GM20431 (cell line): ENCODE measurements at regions not wholly inside any gene's neighbourhood (a gene's known extent, or its start where the extent isn't known, plus 50 kb on each side); places are given as distances from the start of the nearest gene placed in this dataset.

ENCODE experiments used
- in situ Hi-C: fragments of 300-500 bp; cut with MseI, MboI; formaldehyde crosslinking; loops from one replicate; pipeline ENCODE4 v1.15.0; 2020; ENCODE audit warnings: low sequenced_read_pairs; ENCODE audit not compliant: unreplicated experiment

GRCh38 chr14:21997300-21997699 is 323.7 kb upstream of the OR4E1 start:
- in situ Hi-C loops: no loop called here

GRCh38 chr14:21995332-21995731 is 321.7 kb upstream of the OR4E1 start:
- in situ Hi-C loops: no loop called here

- in situ Hi-C loops: no loop called here
These were observed 320.2 kb upstream of the OR4E1 start for GRCh38 chr14:21993837-21994236.

DNA sequence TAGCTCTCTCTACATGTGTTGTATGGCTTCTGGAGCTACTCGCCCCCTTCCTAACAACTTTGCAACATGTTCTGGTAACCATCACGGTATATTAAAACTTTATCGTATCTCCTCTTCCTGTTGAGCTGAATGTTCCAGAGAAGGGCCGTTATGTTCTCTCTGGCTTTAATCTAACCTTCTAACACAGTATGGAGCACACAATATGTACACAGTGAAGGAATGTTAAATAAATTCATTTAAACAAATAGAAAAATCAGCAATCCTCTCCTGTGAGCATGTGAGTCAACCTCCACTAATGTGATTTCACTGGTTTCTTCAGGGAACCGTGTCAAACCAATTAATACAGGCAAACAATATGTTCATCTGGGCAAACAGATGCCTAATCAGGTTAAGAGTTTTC is 319.5 kb upstream of the OR4E1 start:
- in situ Hi-C loops: no loop called here

- in situ Hi-C loops: no loop called here
These were observed 317.5 kb upstream of the OR4E1 start for GRCh38 chr14:21991130-21991529.

GRCh38 chr14:21990116-21990515 is 316.5 kb upstream of the OR4E1 start:
- in situ Hi-C loops: no loop called here

DNA sequence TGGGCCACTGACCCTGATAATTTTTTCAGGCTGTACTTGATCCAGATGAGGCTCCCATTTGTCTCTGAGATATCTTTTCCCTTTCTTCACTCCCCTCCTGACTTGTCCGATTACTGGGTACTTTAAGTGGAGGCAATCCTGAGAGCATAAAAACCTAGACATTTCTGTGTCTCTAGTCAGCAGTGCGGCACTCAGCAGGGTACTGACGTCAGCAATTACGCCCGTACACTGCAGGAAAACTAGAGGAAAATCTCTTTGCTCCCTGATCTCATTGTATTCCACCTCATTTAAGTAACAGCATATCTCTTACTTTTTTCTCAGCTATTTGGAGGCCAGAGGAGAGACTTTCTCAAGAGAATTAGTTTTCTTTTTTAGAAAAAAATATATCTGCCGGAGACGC is 315.5 kb upstream of the OR4E1 start:
- in situ Hi-C loops: no loop called here

DNA sequence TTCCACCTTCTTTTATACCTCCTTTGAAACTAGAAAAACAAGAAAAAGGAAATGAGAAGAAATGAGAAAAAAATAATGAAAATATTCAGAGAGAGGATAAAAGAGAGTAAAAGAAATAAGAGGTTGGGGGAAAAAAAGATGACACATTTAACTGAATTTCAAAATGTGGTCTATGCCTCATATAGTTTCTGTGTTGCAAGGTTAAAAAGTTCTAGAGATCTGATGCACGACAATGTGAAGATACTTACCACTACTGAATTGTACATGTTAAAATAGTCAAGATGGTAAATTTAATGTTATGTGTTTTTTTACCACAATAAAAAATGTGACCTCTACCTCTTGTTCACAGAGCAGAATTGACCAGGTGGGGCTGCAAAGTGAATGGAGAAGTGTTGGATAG is 314.8 kb upstream of the OR4E1 start:
- in situ Hi-C loops: no loop called here

DNA sequence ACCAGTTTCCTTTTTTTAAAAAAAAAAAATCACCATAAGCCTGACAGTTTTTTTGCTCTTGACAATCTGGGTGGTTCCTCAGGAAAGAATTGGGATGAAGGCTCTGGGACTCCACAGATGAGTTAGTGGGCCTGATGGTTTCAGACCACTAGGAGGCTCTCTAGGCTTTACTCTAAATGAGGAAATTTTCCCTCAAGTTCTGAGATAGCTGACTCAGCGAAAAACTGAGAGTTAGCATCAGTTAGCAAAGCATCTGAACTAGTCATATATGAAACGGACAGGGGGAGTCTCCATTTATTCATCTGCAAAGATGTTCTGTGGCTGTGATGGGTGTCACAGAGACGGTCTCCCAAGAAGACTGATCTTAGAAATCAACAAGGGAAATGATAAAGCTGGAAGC is 314.3 kb upstream of the OR4E1 start:
- in situ Hi-C loops: no loop called here

GRCh38 chr14:21985081-21985480 is 311.5 kb upstream of the OR4E1 start:
- in situ Hi-C loops: no loop called here

DNA sequence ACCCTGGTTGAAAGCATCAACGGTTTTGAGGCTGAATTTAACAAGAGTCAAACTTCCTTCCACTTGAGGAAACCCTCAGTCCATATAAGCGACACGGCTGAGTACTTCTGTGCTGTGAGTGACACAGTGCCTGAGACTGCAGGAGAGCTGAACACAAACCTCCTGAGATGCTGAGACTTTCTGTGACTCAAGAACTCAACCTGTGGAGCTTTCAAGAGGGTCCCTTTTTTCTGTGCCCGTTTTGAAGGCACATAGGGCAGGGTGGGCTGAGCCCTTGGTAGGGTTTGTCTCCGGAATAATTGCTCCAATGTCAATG is 305.3 kb upstream of the OR4E1 start:
- in situ Hi-C loops: no loop called here

GRCh38 chr14:21978184-21978998 is 304.8 kb upstream of the OR4E1 start:
- in situ Hi-C loops: no loop called here

GRCh38 chr14:21974741-21975140 is 301.1 kb upstream of the OR4E1 start:
- in situ Hi-C loops: no loop called here

DNA sequence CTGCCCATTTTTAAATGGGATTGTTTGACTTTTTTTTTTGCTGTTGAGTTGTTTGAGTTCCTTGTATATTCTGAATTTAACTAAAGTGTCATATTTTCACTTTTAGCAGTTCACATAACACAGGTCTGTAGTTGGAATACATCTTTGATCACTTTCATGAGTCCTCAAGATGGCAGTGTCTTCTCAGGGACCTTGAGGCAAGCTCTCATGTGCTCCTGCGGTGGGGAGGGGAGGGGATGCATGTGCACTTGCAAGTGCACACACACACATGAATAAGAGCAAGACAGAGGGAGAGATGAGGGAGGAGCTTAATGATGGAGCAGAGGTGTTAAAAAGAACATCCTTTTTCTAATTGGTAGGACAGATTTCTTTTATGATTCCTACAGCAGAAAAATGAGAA is 291.4 kb upstream of the OR4E1 start:
- in situ Hi-C loops: no loop called here

DNA sequence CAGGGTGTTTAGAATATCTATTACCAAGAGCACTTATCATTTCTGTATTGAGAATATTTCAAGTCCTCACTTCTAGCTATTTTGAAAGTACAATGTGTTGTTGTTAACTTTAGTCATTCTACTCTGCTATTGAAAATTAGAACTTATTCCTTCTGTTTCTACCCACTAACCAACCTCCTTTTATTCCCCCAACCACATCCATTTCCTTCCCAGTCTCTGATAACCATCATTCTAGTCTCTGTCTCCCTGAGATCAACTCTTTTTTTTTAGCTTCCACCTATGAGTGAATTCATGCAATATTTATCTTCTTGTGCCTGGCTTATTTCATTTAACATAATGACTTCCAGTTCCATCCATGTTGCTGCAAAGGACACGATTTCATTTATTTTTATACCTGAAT is 290.6 kb upstream of the OR4E1 start:
- in situ Hi-C loops: no loop called here

DNA sequence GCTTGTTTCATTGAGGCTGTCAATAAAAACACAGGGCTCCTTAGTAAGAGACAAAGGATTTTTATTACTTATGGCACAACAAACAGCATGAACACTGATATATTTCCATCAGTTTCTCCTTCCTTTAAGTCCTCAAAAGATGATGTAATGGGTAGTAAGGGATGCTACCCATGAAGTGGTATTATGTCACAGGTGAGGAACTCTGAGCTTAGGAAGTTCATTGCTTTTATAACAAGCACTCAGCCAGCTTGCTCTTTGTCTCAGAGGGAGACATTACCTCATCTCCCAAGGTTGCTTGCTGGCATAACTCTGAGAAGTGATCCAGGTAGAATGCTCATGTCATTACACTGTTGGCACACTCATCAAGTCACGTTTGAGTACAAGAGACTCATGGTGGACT is 287.0 kb upstream of the OR4E1 start:
- in situ Hi-C loops: no loop called here

DNA sequence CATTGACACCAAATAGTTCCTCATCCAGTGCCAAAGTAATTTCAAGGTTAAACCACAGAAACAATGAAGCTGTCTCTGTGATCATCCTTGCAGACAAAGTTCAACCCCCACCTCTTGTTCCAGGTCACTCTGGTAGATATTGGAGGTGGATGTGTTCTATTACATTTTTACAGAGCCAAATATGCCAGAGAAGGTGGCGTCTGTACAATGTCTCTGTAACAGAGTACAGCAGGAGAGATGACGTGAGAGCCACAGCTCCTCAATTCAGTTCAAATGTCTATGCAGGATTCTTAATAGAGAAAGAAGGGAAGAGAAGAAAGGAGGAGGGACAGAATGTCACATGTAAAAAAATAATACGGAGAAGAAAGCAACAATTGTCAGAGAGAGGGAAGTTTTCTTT is 268.3 kb upstream of the OR4E1 start:
- in situ Hi-C loops: no loop called here

- in situ Hi-C loops: no loop called here
These were observed 267.6 kb upstream of the OR4E1 start for GRCh38 chr14:21940887-21941856.

DNA sequence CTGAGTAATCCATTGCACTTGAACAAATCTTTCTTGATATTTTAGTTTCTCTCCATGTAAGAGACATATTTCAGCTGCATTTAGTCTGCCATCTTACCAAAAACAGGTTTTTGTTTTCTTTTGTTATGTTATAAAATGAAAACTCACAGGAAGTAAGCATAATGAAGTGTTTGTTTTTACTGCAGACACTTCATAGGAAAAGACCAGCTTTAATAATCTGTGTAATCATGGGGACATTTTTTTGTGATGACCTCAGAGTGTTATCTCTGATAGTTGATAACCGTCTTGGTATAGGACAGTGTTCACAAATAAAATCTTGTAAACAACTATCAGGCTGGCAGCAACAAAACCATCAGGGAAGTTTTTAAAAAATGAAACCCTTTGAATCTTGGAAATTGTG is 266.2 kb upstream of the OR4E1 start:
- in situ Hi-C loops: no loop called here

DNA sequence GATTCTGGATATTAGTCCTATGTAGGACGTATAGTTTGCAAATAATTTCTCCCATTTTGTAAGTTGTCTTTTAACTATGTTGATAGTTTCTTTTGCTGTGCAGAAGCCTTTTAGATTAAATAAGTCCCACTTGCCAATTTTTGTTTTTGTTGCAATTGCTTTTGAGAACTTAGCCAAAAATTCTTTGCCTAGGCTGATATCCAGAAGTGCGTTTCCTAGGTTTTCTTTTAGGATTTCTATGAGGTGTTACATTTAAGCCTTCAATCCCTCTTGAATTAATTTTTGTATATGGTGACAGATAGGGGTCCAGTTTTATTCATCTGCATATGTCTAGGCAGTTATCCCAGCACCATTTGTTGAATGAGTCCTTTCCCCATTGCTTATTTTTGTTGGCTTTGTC is 264.4 kb upstream of the OR4E1 start:
- in situ Hi-C loops: no loop called here

DNA sequence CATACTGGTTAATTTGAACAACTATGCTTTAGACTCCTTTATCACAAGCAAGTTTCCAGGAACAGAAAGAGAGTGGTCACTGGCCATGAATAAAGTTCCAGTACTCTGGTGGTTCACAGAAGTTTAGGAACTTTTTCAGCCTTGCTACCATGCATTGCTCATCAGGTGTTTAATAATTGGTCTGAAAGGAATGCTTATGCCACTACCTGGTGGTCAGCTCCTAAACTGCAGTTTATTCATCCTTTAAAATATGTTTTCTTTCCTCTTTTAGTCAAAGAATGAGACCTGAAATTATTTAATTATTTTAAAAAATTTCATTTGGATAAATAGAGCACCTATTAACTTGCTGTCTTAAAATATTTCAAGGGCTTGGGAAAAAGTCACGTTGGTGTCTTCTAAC is 260.1 kb upstream of the OR4E1 start:
- in situ Hi-C loops: no loop called here
